Sciatic nerve (tissue), 2 donors: ENCODE measurements at regions not wholly inside any gene's neighbourhood (a gene's known extent, or its start where the extent isn't known, plus 50 kb on each side); places are given as distances from the start of the nearest gene placed in this dataset.

ENCODE experiments used
- ATAC-seq: fragments of 200-7000 bp; cut with Tn5 transposase; one replicate; pipeline ENCODE4 v1.9.1; 2020; ENCODE audit warnings: mild to moderate bottlenecking, moderate library complexity
- DNase-seq: peaks from one replicate; pipeline ENCODE4 v3.0.0-alpha.2; 2020; ENCODE audit warnings: low spot score
- intact Hi-C: fragments of 100-400 bp; cut with DNase I; formaldehyde crosslinking; loops from one replicate; pipeline ENCODE4 v1.14.2; 2022
- donor health status: DM: no; HTN: no; CAD: no.
- donor health status: DM: no; HTN: no; CAD: no.

DNA sequence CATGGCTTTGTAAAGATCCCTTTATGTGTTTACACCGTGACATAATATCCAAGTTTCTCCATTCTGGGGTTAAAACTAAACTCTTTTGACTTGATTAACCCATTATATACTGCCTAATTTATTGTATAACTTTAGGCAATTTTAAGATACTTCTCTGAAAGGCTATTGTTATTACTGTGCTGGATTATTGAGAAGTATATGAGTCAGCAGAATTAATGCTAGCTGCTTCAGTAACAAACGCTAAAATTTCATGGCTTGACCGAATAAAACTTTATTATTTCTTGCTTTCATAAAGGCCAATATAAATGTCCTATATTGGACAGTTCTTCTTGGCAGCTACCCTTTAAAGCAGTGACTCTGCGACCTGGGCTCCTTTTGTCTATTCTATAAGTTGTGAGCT lies 853.9 kb downstream of the SORCS3 start:
- intact Hi-C loops, result no loop called here
- DNase-seq, result no peak
- no peak for ATAC-seq

- no peak for ATAC-seq
- intact Hi-C loops, result no loop called here
- DNase-seq, result no peak
Observed at GRCh38 chr10:105494303-105494702, 853.2 kb downstream of the SORCS3 start.

- ATAC-seq (no peak), DNase-seq (no peak)
- intact Hi-C loops, result no loop called here
Observed at GRCh38 chr10:105473170-105473569, 832.1 kb downstream of the SORCS3 start.

DNA sequence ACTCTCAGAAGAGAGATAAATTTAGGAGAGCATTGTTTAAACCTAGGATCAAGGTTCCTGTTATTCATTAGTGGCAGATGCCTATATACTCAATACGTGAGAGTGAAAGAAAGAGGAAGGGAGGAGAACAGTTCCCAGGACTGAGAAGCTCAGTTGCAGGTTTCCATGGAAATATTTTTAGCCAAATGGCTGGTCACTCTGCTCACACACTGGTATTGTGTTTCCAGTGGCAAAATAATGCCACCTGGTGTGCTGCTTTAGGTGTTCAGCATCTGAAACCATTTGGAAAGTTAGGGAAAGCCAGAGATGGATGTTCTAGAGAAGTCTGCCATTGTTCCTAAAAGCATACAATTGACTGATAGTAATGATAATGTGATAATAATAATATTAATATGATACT lies 827.7 kb downstream of the SORCS3 start:
- DNase-seq (no peak), ATAC-seq (no peak)

GRCh38 chr10:105466521-105466920 lies 825.4 kb downstream of the SORCS3 start:
- intact Hi-C loops, result no loop called here
- no peak for ATAC-seq
- DNase-seq, result no peak

More for the DNA sequence above, 827.7 kb downstream of the SORCS3 start:
- intact Hi-C loops, result no loop called here

DNA sequence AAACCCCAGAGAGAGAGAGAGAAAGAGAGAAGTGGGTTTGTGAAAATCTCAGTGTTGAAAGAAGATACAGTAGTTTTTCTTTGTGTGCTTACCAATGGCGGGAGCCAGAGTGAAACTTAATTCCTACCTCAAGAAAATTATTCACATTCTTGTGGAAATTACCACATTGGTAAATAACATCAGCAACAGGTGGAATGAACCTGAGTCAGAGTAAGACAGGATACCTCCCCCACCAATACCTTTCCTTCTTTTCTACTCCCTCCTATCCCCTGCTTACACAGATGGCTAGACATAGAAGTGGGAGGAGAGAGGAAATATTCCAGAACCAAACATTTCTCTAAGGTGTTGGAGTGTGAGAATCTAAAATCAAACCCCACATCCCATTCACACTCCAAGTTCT lies 793.9 kb downstream of the SORCS3 start:
- DNase-seq (no peak), ATAC-seq (no peak)
- intact Hi-C loops, result no loop called here

DNA sequence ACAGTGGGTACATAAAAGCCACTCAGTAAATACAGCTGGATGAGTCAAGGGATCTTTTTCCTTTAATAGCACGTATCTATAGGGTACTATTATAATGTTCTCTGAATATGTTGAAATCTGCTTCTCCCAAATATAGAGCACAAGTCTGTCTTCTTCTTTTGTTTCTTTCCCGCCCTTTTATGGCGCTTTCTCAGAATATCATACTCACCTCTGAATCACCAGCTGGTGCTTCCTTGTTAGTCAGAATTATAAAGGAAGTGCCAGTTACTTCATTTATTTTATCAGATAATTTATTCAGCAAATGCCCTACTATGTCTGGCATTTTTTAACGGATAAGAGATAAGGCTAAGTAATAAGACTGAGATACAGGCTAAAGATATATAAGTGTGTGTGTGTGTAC lies 772.9 kb downstream of the SORCS3 start:
- DNase-seq (no peak), ATAC-seq (no peak)
- intact Hi-C loops, result no loop called here

GRCh38 chr10:105409370-105409769 lies 768.3 kb downstream of the SORCS3 start:
- ATAC-seq, result no peak
- no peak for DNase-seq
- intact Hi-C loops, result no loop called here

DNA sequence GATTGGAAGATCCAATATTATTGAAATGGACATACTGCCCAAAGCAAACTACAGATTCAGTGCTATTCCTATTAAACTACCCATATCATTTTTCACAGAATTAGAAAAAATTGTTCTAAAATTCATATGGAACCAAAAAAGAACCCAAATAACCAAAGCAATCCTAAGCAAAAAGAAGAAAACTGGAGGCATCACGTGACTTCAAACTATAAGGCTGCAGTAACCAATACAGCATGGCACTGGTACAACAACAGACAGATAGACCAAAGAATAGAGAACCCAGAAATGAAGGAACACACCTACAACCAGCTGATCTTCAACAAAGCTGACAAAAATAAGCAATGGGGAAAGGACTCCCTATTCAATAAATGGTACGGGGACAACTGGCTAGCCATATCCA lies 765.4 kb downstream of the SORCS3 start:
- no peak for DNase-seq
- no peak for ATAC-seq
- intact Hi-C loops, result no loop called here

DNA sequence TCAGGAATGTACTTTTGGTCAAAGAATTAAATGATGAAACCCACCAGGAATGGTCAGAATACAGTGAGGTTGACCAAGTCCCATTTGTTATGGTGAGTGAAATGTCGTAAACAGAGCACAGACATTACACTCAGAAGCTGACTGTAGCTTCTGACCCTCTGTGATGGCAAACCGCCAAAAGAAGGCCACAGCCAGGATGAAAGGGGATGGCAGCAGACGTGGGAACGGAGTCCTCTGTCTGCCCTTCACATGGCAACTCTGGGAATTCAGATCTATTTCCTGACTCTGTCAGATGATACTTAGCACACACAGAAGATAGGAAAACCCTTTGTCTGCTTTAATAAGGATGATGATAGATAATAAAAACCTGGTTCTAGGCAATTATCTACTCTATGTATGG lies 757.1 kb downstream of the SORCS3 start:
- ATAC-seq (no peak), DNase-seq (no peak)
- intact Hi-C loops, result no loop called here

DNA sequence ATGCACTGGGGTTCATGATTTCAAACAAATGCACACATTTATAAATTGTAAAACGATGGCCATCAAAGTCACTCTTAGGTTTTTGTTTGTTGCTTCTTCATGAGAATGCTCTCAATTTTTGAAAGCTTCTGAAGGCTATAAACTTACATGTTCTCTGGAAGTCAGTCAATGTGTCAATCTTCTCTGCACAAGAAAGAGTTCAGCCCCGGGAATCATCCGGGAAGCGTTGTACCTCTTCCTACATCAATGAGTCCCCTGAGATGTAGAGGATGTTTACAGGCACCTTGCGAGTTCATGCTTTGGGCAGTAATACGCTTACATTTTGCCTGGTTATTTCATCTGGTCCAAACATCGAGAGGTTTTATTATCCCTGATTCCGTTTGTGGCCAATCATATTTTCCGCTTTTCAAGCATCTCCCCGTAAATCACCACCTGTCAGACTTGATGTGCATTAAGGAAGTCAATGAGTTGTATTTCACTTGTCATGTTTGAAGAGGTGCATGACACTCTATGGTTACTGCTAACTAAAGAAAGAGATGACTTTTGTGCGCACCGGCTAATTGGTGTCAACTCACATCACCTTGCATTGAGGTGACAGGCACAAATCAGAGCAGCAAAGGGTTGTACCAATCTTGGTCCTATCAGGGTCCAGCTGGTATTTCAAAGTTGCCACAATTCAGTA lies 750.7 kb downstream of the SORCS3 start:
- intact Hi-C loops, result no loop called here
- ATAC-seq (no peak), DNase-seq (no peak)

GRCh38 chr10:105387971-105388370 lies 746.9 kb downstream of the SORCS3 start:
- intact Hi-C loops, result no loop called here
- ATAC-seq (no peak), DNase-seq (no peak)

GRCh38 chr10:105383978-105384377 lies 742.9 kb downstream of the SORCS3 start:
- DNase-seq (no peak), ATAC-seq (no peak)
- intact Hi-C loops, result no loop called here

DNA sequence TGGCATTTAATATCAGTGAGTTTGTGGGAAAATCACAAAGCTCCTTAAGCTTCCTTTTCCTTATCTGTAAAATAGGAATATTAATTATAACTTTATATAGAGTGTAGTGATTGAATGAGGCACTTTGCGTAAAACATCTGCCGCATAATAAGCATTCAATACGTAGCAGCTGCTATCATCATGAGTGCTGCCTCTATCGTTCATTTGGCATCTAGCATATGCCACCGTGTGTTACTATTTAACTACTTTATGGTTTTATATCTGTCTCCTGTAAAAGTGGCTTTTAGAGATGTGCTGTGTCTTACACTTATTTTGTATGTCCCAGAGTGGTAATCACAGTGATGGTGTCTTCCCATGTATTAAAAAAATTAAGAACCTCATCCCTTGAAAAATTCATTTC lies 729.6 kb downstream of the SORCS3 start:
- ATAC-seq (no peak), DNase-seq (no peak)
- intact Hi-C loops, result no loop called here

- intact Hi-C loops, result no loop called here
- DNase-seq (no peak), ATAC-seq (no peak)
Observed at GRCh38 chr10:105359708-105360107, 718.6 kb downstream of the SORCS3 start.

DNA sequence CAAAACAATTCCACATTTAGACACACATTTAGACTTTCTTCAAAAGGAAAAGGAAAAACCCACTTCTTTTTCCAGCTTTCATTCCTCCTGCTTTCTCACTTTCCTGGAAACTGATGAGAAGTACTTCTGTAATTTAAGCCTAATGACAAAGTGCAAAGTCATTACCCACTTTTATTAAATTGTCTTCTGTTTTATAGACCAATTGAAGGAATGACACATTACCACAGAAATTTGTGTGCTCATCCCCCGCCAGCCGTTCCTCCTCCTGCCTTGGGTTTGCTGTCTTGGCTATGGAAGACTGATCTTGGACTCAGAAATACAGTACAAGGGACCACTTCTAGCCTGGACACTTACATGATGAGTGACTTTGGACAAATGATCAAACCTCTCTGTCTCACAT lies 717.8 kb downstream of the SORCS3 start:
- DNase-seq, result no peak
- ATAC-seq, result no peak
- intact Hi-C loops, result no loop called here

DNA sequence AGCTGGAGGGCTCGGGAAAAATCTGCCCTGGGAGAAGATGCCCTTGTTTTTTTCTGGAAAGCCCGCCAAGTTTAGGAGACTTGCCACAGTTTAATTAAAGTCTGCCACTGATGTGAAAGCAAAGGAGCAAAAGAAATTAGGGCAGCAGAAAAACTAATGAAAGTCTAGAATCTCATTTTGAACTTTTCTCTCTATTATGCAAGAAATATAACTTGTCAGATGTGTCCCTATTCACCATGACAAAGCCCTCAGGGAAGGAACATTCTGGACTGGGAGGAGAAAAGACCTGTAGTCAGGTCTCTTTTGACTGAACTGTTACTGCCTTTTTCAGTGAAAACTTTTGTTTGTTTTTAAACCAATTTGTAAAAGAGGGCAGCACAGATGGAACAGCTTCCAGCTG lies 715.5 kb downstream of the SORCS3 start:
- ATAC-seq (no peak), DNase-seq (no peak)
- intact Hi-C loops, result no loop called here

DNA sequence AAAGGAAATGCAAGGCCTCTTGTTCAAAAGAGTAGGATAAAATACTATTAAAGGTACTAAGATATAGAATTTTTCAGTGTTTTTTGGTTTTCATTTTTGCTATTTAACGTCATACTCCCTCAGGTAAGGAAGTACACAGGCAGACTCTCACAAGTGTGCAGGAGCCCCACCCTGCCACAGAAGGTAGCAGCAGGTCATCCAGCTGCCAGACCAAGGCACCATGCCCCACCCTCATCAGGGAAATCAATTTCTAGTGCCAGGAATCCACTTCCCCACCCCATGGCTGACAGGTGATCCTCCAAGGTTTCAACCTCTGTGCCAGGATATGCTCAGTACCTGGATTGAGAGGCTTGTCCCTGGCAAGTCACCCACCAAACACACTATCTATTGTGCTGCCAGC lies 712.9 kb downstream of the SORCS3 start:
- DNase-seq, result no peak
- intact Hi-C loops, result no loop called here
- no peak for ATAC-seq

GRCh38 chr10:105352827-105353226 lies 711.7 kb downstream of the SORCS3 start:
- intact Hi-C loops, result no loop called here
- ATAC-seq (no peak), DNase-seq (no peak)

GRCh38 chr10:105352281-105352680 lies 711.2 kb downstream of the SORCS3 start:
- intact Hi-C loops, result no loop called here
- ATAC-seq (no peak), DNase-seq (no peak)

DNA sequence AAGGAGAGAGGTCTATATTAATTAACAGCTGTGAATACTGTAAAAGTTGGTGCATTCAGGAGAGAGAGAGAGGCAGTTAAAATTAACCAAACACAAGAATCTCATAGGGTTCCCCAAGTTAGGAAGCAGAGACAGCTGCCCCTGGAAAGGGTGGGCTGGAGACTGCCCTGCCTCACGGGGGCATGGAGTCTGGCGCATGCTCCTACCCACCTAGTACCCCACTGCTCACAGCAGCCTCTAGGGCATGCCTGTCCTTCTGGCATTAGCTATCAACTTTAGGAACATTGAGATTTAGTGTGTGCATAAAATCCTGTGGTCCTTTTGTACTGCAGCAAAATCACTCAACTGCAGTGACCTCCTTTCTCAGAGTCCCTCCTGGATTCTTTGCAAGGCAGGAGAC lies 710.1 kb downstream of the SORCS3 start:
- intact Hi-C loops, result no loop called here
- ATAC-seq, result no peak

GRCh38 chr10:105347487-105347886 lies 706.4 kb downstream of the SORCS3 start:
- intact Hi-C loops, result no loop called here
- ATAC-seq (no peak), DNase-seq (no peak)

More for the DNA sequence above, 710.1 kb downstream of the SORCS3 start:
- no peak for DNase-seq
